ENCODE measurements at regions not wholly inside any gene's neighbourhood (a gene's known extent, or its start where the extent isn't known, plus 50 kb on each side); places are given as distances from the start of the nearest gene placed in this dataset.

GRCh38 chr5:120771202-120771601, 307.1 kb downstream of the PRR16 start:
- TF ChIP-seq CTCF (IDR thresholded peaks at IDR 0.05; ENCODE audit: borderline replicate concordance, extremely low read depth, low read length, poor library complexity, severe bottlenecking) = no peak
- TF ChIP-seq EZH2 (IDR thresholded peaks at IDR 0.05; ENCODE audit: borderline replicate concordance, low read depth, low read length, severe bottlenecking) = no peak
